H1 (cell line): ENCODE measurements at regions not wholly inside any gene's neighbourhood (a gene's known extent, or its start where the extent isn't known, plus 50 kb on each side); places are given as distances from the start of the nearest gene placed in this dataset.

ENCODE experiments used
- CTCF ChIA-PET: fragments of 300-600 bp; sonication (Branson Sonifier 250); formaldehyde crosslinking; loops from one replicate; lab custom pipeline; 2021; ENCODE audit not compliant: partially characterized antibody; lab: Charles Lee
- POLR2A ChIA-PET: fragments of 300-600 bp; sonication (Branson Sonifier 250); formaldehyde crosslinking; loops from one replicate; lab custom pipeline; 2021; ENCODE audit warnings: inconsistent platforms; ENCODE audit not compliant: partially characterized antibody; lab: Charles Lee
- DNase-seq, 2 experiments: peaks; one replicate each; pipeline versions ENCODE4 v3.0.0 to v3.0.0-alpha.2; 2010 to 2022; ENCODE audit warnings: low spot score in 2 of 2, low read depth in 1 of 2, mixed read lengths in 1 of 2
- FAIRE-seq: peaks from 2 replicates; lab custom pipeline; 2011; peaks lifted over from hg19 to GRCh38; lab: Jason Lieb, UNC
- H2AFZ ChIP-seq: 2 replicates; pipeline ENCODE4 v1.8.1; 2012; ENCODE audit warnings: low read length, inconsistent platforms
- H2AK5ac ChIP-seq: 2 replicates; pipeline ENCODE4 v1.6.1; 2013; ENCODE audit warnings: low read depth, low read length
- H2BK120ac ChIP-seq: replicated peaks from 2 replicates; pipeline ENCODE3; 2013; ENCODE audit warnings: low read depth, low read length, inconsistent platforms
- H2BK12ac ChIP-seq: 2 replicates; pipeline ENCODE4 v1.6.1; 2013; ENCODE audit warnings: low read depth, low read length
- H2BK15ac ChIP-seq: 2 replicates; pipeline ENCODE4 v1.6.1; 2013; ENCODE audit warnings: low read length
- H2BK20ac ChIP-seq: 2 replicates; pipeline ENCODE4 v1.6.1; 2013; ENCODE audit warnings: low read length
- H2BK5ac ChIP-seq: 2 replicates; pipeline ENCODE4 v1.6.1; 2013; ENCODE audit warnings: low read depth, low read length
- H3K14ac ChIP-seq: 2 replicates; pipeline ENCODE4 v1.6.1; 2013; ENCODE audit warnings: inconsistent platforms; ENCODE audit not compliant: insufficient read length
- H3K18ac ChIP-seq: 2 replicates; pipeline ENCODE4 v1.6.1; 2013; ENCODE audit warnings: low read length; ENCODE audit errors: extremely low read depth
- H3K23ac ChIP-seq: 2 replicates; pipeline ENCODE4 v1.6.1; 2013; ENCODE audit warnings: inconsistent platforms; ENCODE audit not compliant: insufficient read length
- H3K23me2 ChIP-seq: 2 replicates; pipeline ENCODE4 v1.6.1; 2013; ENCODE audit warnings: low read depth, low read length
- H3K27ac ChIP-seq: 2 replicates; pipeline ENCODE4 v1.6.1; 2011; ENCODE audit warnings: low read depth, low read length, inconsistent platforms
- H3K27me3 ChIP-seq, 4 experiments: replicated peaks in 1 of 4; 1 replicate in 1 of 4; 2 replicates in 3 of 4; pipeline versions ENCODE4 v1.6.1 to v1.8.1; 2011 to 2013; ENCODE audit warnings: low read length in 3 of 4, mild to moderate bottlenecking in 3 of 4, inconsistent platforms in 2 of 4, mixed read lengths in 2 of 4, moderate library complexity in 1 of 4; ENCODE audit not compliant: control insufficient read depth in 3 of 4, insufficient read depth in 3 of 4; ENCODE audit errors: extremely low read depth in 1 of 4
- H3K36me3 ChIP-seq, 4 experiments: 2 replicates each; pipeline versions ENCODE4 v1.6.1 to v1.8.1; 2011 to 2013; ENCODE audit warnings: mild to moderate bottlenecking in 4 of 4, low read length in 3 of 4, moderate library complexity in 2 of 4, control low read depth in 1 of 4, inconsistent platforms in 1 of 4; ENCODE audit not compliant: insufficient read depth in 4 of 4, control insufficient read depth in 2 of 4
- H3K4ac ChIP-seq: replicated peaks from 2 replicates; pipeline ENCODE3; 2013; ENCODE audit warnings: low read length, low read depth, mixed read lengths, inconsistent platforms; ENCODE audit not compliant: insufficient read length
- H3K4me1 ChIP-seq, 4 experiments: replicated peaks in 1 of 4; 1 replicate in 1 of 4; 2 replicates in 3 of 4; pipeline versions ENCODE4 v1.6.1 to v1.8.1; 2011 to 2013; ENCODE audit warnings: low read length in 3 of 4, inconsistent platforms in 2 of 4, mixed read lengths in 1 of 4; ENCODE audit not compliant: insufficient read depth in 4 of 4, control insufficient read depth in 3 of 4
- H3K4me2 ChIP-seq, 2 experiments: 2 replicates each; pipeline versions ENCODE4 v1.6.1 to v1.8.1; 2011 to 2013; ENCODE audit warnings: low read depth in 2 of 2, low read length in 2 of 2, control low read depth in 1 of 2, inconsistent platforms in 1 of 2, mild to moderate bottlenecking in 1 of 2; ENCODE audit not compliant: insufficient read depth in 1 of 2
- H3K4me3 ChIP-seq, 4 experiments: fragments of 200-600, 300-600 bp in 1 of 4; sonication (generic), shearing (Covaris generic), sonication (Bioruptor Twin) in 1 of 4; 2 replicates each; pipeline versions ENCODE4 v1.5.1 to v1.8.1; 2011 to 2016; ENCODE audit warnings: low read length in 4 of 4, low read depth in 3 of 4, control low read depth in 2 of 4, inconsistent platforms in 2 of 4, mild to moderate bottlenecking in 2 of 4, mixed read lengths in 1 of 4, moderate library complexity in 1 of 4; ENCODE audit not compliant: insufficient read depth in 2 of 4; ENCODE audit errors: extremely low read depth in 1 of 4
- H3K56ac ChIP-seq: replicated peaks from 2 replicates; pipeline ENCODE3; 2013; ENCODE audit warnings: low read depth, mild to moderate bottlenecking, mixed read lengths, low read length, inconsistent platforms; ENCODE audit not compliant: insufficient read length
- H3K79me1 ChIP-seq: 2 replicates; pipeline ENCODE4 v1.6.1; 2013; ENCODE audit warnings: low read depth, low read length, control low read depth
- H3K79me2 ChIP-seq, 2 experiments: 2 replicates each; pipeline versions ENCODE4 v1.6.1 to v1.8.1; 2012 to 2013; ENCODE audit warnings: low read length in 2 of 2, mild to moderate bottlenecking in 2 of 2, inconsistent platforms in 1 of 2; ENCODE audit not compliant: insufficient read depth in 2 of 2, control insufficient read depth in 1 of 2
- H3K9ac ChIP-seq, 4 experiments: replicated peaks in 1 of 4; 1 replicate in 1 of 4; 2 replicates in 3 of 4; pipeline versions ENCODE4 v1.6.1 to v1.8.1; 2011 to 2013; ENCODE audit warnings: low read depth in 3 of 4, low read length in 3 of 4, control low read depth in 2 of 4, mild to moderate bottlenecking in 2 of 4, moderate library complexity in 2 of 4, inconsistent platforms in 1 of 4; ENCODE audit errors: extremely low read depth in 1 of 4
- H3K9me3 ChIP-seq, 2 experiments: 2 replicates each; pipeline versions ENCODE4 v1.6.1 to v1.8.1; 2012 to 2013; ENCODE audit warnings: mild to moderate bottlenecking in 2 of 2, moderate library complexity in 2 of 2, control low read depth in 1 of 2, inconsistent platforms in 1 of 2, low read depth in 1 of 2, low read length in 1 of 2, mixed read lengths in 1 of 2; ENCODE audit not compliant: insufficient read depth in 2 of 2
- H4K20me1 ChIP-seq, 2 experiments: replicated peaks in 1 of 2; 2 replicates each; pipeline versions ENCODE3 to v1.8.1; 2011 to 2013; ENCODE audit warnings: inconsistent platforms in 2 of 2, low read length in 2 of 2, mild to moderate bottlenecking in 1 of 2; ENCODE audit not compliant: insufficient read depth in 2 of 2, control insufficient read depth in 1 of 2
- H4K5ac ChIP-seq: 2 replicates; pipeline ENCODE4 v1.6.1; 2013; ENCODE audit warnings: low read length, low read depth, mixed read lengths, inconsistent platforms; ENCODE audit not compliant: insufficient read length
- H4K8ac ChIP-seq: 2 replicates; pipeline ENCODE4 v1.8.0; 2013; ENCODE audit warnings: mild to moderate bottlenecking, moderate library complexity, low read length, inconsistent platforms; ENCODE audit not compliant: insufficient read depth; ENCODE audit errors: extremely low read depth
- H4K91ac ChIP-seq: replicated peaks from 2 replicates; pipeline ENCODE3; 2013; ENCODE audit warnings: low read length, mixed read lengths, inconsistent platforms; ENCODE audit not compliant: insufficient read length
- BACH1 ChIP-seq: IDR thresholded peaks from 2 replicates; pipeline ENCODE4 v1.6.1; 2012; ENCODE audit warnings: low read length, improper control_type of control experiment
- CBX8 ChIP-seq: fragments of 300-800, 300-1000 bp; sonication (generic); IDR thresholded peaks from 2 replicates; pipeline ENCODE4 v1.7.1; 2016; ENCODE audit warnings: low read depth, low read length, borderline replicate concordance
- CHD2 ChIP-seq: IDR thresholded peaks from 2 replicates; pipeline ENCODE4 v1.6.1; 2012; ENCODE audit warnings: low read length, improper control_type of control experiment
- CREB1 ChIP-seq: IDR thresholded peaks from 2 replicates; pipeline ENCODE4 v1.6.1; 2012; ENCODE audit warnings: inconsistent platforms
- EGR1 ChIP-seq: IDR thresholded peaks from 2 replicates; pipeline ENCODE4 v1.6.1; 2011; ENCODE audit warnings: low read depth, low read length, borderline replicate concordance
- FOSL1 ChIP-seq: IDR thresholded peaks from 2 replicates; pipeline ENCODE4 v1.6.1; 2011; ENCODE audit warnings: mild to moderate bottlenecking, low read depth, low read length, moderate library complexity; ENCODE audit not compliant: insufficient read depth
- GTF2F1 ChIP-seq: IDR thresholded peaks from 2 replicates; pipeline ENCODE4 v1.6.1; 2012; ENCODE audit warnings: low read depth, low read length, improper control_type of control experiment, borderline replicate concordance
- HDAC2 ChIP-seq, 2 experiments: fragments of 300-600 bp in 1 of 2; sonication (generic) in 1 of 2; IDR thresholded peaks; 2 replicates each; pipeline ENCODE4 v1.6.1; 2011 to 2012; ENCODE audit warnings: low read depth in 2 of 2, low read length in 2 of 2, mild to moderate bottlenecking in 2 of 2, moderate library complexity in 2 of 2, borderline replicate concordance in 1 of 2, inconsistent platforms in 1 of 2
- MAFK ChIP-seq: IDR thresholded peaks from 2 replicates; pipeline ENCODE4 v1.6.1; 2012; ENCODE audit warnings: low read depth, mild to moderate bottlenecking, improper control_type of control experiment, low read length
- NRF1 ChIP-seq: IDR thresholded peaks from 2 replicates; pipeline ENCODE4 v1.6.1; 2011; ENCODE audit warnings: mild to moderate bottlenecking, low read depth, low read length, improper control_type of control experiment
- PHF8 ChIP-seq: fragments of 200-600 bp; sonication (generic); conservative IDR thresholded peaks from 2 replicates; pipeline ENCODE4 v1.7.1; 2012; ENCODE audit warnings: low read depth, mild to moderate bottlenecking, inconsistent platforms, low read length, moderate library complexity
- whole genome bisulfite sequencing, 2 experiments: shearing (Covaris generic) in 1 of 2; methylation state at CpG; one replicate each; pipeline versions ENCODE4 v1.1.6 to v1.1.7; 2013 to 2015; ENCODE audit warnings: low lambda C conversion rate in 2 of 2, mixed read lengths in 2 of 2, inconsistent platforms in 1 of 2, low coverage in 1 of 2, missing lambda C conversion rate in 1 of 2; ENCODE audit not compliant: insufficient replicate concordance in 2 of 2, insufficient coverage in 1 of 2, insufficient read length in 1 of 2; ENCODE audit errors: extremely low coverage in 1 of 2, missing lambda C conversion rate in 1 of 2; 5-methylcytosine and 5-hydroxymethylcytosine counted together
- TF ChIP-seq, protein P1 (sequence below): IDR thresholded peaks from 2 replicates; pipeline ENCODE4 v1.6.1; 2012; ENCODE audit warnings: low read length, inconsistent platforms

DNA sequence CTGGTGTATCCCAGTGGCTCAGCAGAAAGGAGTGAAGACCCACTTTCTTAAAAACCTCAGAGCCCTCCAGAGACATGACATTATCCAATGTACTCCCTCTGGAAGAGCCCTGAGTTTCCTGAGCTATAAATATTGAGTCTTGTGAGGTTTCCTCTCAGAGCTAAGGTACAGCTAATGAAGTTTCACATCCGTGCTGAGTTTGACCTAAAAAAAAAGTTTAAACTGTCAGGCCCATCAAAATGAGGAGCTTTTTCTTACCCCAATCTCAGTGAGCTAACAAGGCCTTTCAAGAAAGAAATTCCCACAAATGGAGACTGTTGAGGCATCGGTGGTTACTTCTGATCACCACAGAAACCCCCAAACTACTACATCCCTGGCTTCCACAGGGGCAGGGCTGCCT, 65.4 kb upstream of the ST8SIA3 start:
- H3K23ac ChIP-seq = no peak overlapping the region
- no peak overlapping the region for H3K14ac ChIP-seq
- no peaks in the 10 kb centered on the region for H3K36me3 ChIP-seq
- no peak overlapping the region for H4K5ac ChIP-seq
- WGBS, 2 experiments = 95% methylated on average over 2 of the region's 2 CpGs; no CpG with 5 or more reads in 1 of the 2 experiments
- no peak overlapping the region for H3K9ac ChIP-seq
- no peaks in the 10 kb centered on the region for H3K4me1 ChIP-seq
- POLR2A ChIA-PET = no interaction called here
- CTCF ChIA-PET = interaction anchor here (0.6 to 1.6 kb wide), 5 partner anchors 15 to 165 kb away, joined by 3 to 4 read pairs (median 3); no protein-coding TSS in a partner anchor
- DNase-seq (no peak), FAIRE-seq (no peak)
- H2BK20ac ChIP-seq = no peak overlapping the region
- no peak overlapping the region for H4K8ac ChIP-seq
- H3K56ac ChIP-seq = no peak overlapping the region
- H3K9me3 ChIP-seq = no peaks in the 10 kb centered on the region; a peak in 1 of 4 replicates
- no peaks in the 10 kb centered on the region for H4K20me1 ChIP-seq
- no peak overlapping the region for H4K91ac ChIP-seq
- no peak overlapping the region for H3K18ac ChIP-seq
- H3K27me3 ChIP-seq = no peaks in the 10 kb centered on the region
- TF ChIP-seq CREB1 (no peak), GTF2F1 (no peak), PHF8 (no peak), NRF1 (no peak), CHD2 (no peak), BACH1 (no peak), FOSL1 (no peak), EGR1 (no peak), CBX8 (no peak), HDAC2 (IDR thresholded peaks at IDR 0.05; ENCODE audit: borderline replicate concordance in 1 of 2, low read depth in 2 of 2, low read length in 2 of 2) (no peak), MAFK (no peak)
- TF ChIP-seq, protein P1, sequence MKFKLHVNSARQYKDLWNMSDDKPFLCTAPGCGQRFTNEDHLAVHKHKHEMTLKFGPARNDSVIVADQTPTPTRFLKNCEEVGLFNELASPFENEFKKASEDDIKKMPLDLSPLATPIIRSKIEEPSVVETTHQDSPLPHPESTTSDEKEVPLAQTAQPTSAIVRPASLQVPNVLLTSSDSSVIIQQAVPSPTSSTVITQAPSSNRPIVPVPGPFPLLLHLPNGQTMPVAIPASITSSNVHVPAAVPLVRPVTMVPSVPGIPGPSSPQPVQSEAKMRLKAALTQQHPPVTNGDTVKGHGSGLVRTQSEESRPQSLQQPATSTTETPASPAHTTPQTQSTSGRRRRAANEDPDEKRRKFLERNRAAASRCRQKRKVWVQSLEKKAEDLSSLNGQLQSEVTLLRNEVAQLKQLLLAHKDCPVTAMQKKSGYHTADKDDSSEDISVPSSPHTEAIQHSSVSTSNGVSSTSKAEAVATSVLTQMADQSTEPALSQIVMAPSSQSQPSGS = no peak
- H3K4ac ChIP-seq = no peak overlapping the region
- H3K79me1 ChIP-seq = no peaks in the 10 kb centered on the region
- H2BK5ac ChIP-seq = no peak overlapping the region
- H3K79me2 ChIP-seq = no peaks in the 10 kb centered on the region
- no peak overlapping the region for H2BK15ac ChIP-seq
- no peak overlapping the region for H2BK12ac ChIP-seq
- no peak overlapping the region for H3K4me3 ChIP-seq
- no peak overlapping the region for H3K4me2 ChIP-seq
- H2BK120ac ChIP-seq = no peak overlapping the region
- H2AFZ ChIP-seq = no peak overlapping the region
- H2AK5ac ChIP-seq = no peak overlapping the region
- H3K27ac ChIP-seq = no peak overlapping the region
- H3K23me2 ChIP-seq = no peaks in the 10 kb centered on the region
